ENCODE measurements at regions not wholly inside any gene's neighbourhood (a gene's known extent, or its start where the extent isn't known, plus 50 kb on each side); places are given as distances from the start of the nearest gene placed in this dataset.

GRCh38 chr17:34511931-34512330 is 67.5 kb upstream of the TMEM132E start:
- Histone ChIP-seq H3K36me3 (ENCODE audit: control insufficient read depth in 2 of 2, insufficient read depth in 1 of 2, low read length in 2 of 2) (no peaks in the 10 kb centered on the region), H3K27ac (ENCODE audit: extremely low read depth, low read depth, low read length) (no peak overlapping the region), H3K4me3 (ENCODE audit: low read depth, low read length) (no peak overlapping the region), H3K9me3 (ENCODE audit: control insufficient read depth, insufficient read depth, low read depth, low read length) (no peaks in the 10 kb centered on the region), H3K4me1 (ENCODE audit: control insufficient read depth, insufficient read depth, low read length) (no peaks in the 10 kb centered on the region)
- TF ChIP-seq ZNF623 (tag by site-specific recombination; IDR thresholded peaks at IDR 0.05): no peak
- TF ChIP-seq ZNF521 (tag by site-specific recombination; IDR thresholded peaks at IDR 0.05): no peak
- TF ChIP-seq ZNF561 (tag by site-specific recombination; IDR thresholded peaks at IDR 0.05; ENCODE audit: borderline replicate concordance): no peak
- no peak for TF ChIP-seq ZNF558 (tag by site-specific recombination; IDR thresholded peaks at IDR 0.05)
- TF ChIP-seq ZNF404 (tag by site-specific recombination; IDR thresholded peaks at IDR 0.05): no peak
- no peak for TF ChIP-seq KLF9 (tag by site-specific recombination; IDR thresholded peaks at IDR 0.05; ENCODE audit: low read depth)
- ChIA-PET POLR2A (no interaction called here), CTCF (interaction anchor here (0.8 kb wide), 1 partner anchor 31 kb away, joined by 3 read pairs; no protein-coding TSS in a partner anchor)

- CTCF ChIA-PET: interaction anchor here (0.6 kb wide), 1 partner anchor 46 kb away, joined by 4 read pairs; no protein-coding TSS in a partner anchor
- no peak overlapping the region for H3K27ac ChIP-seq (ENCODE audit: extremely low read depth, low read depth, low read length)
- no peaks in the 10 kb centered on the region for H3K4me1 ChIP-seq (ENCODE audit: control insufficient read depth, insufficient read depth, low read length)
- H3K36me3 ChIP-seq (ENCODE audit: control insufficient read depth in 2 of 2, insufficient read depth in 1 of 2, low read length in 2 of 2): no peaks in the 10 kb centered on the region
- H3K9me3 ChIP-seq (ENCODE audit: control insufficient read depth, insufficient read depth, low read depth, low read length): no peaks in the 10 kb centered on the region
- TF ChIP-seq ZNF830 (tag by site-specific recombination; IDR thresholded peaks at IDR 0.05; ENCODE audit: low read depth): no peak
- no peak for TF ChIP-seq ZNF10 (tag by site-specific recombination; IDR thresholded peaks at IDR 0.05)
- no peak for TF ChIP-seq ZNF513 (tag by site-specific recombination; IDR thresholded peaks at IDR 0.05)
- TF ChIP-seq ZNF701 (tag by site-specific recombination; IDR thresholded peaks at IDR 0.05): no peak
- TF ChIP-seq ZNF530 (tag by site-specific recombination; IDR thresholded peaks at IDR 0.05; ENCODE audit: low read depth): no peak
- no peak for TF ChIP-seq MEIS1 (CRISPR knock-in tag; IDR thresholded peaks at IDR 0.05; ENCODE audit: borderline replicate concordance)
- no peak for TF ChIP-seq BCL6B (tag by site-specific recombination; IDR thresholded peaks at IDR 0.05)
- H3K4me3 ChIP-seq (ENCODE audit: low read depth, low read length): no peak overlapping the region
- POLR2A ChIA-PET: no interaction called here
These were observed 68.1 kb upstream of the TMEM132E start for GRCh38 chr17:34511265-34511664.

- POLR2A ChIA-PET: no interaction called here
- Histone ChIP-seq H3K36me3 (ENCODE audit: control insufficient read depth in 2 of 2, insufficient read depth in 1 of 2, low read length in 2 of 2) (no peaks in the 10 kb centered on the region), H3K4me1 (ENCODE audit: control insufficient read depth, insufficient read depth, low read length) (no peaks in the 10 kb centered on the region), H3K27ac (ENCODE audit: extremely low read depth, low read depth, low read length) (no peak overlapping the region), H3K4me3 (ENCODE audit: low read depth, low read length) (no peak overlapping the region), H3K9me3 (ENCODE audit: control insufficient read depth, insufficient read depth, low read depth, low read length) (no peaks in the 10 kb centered on the region)
- CTCF ChIA-PET: interaction anchor here (0.6 to 1.6 kb wide), 3 partner anchors 12 to 85 kb away, joined by 3 to 4 read pairs (median 4); no protein-coding TSS in a partner anchor
- no peak for TF ChIP-seq ZBTB20 (tag by site-specific recombination; IDR thresholded peaks at IDR 0.05)
- TF ChIP-seq ZNF133 (tag by site-specific recombination; IDR thresholded peaks at IDR 0.05): no peak
- TF ChIP-seq ZSCAN5A (tag by site-specific recombination; IDR thresholded peaks at IDR 0.05): no peak
- no peak for TF ChIP-seq ZNF202 (tag by site-specific recombination; IDR thresholded peaks at IDR 0.05; ENCODE audit: borderline replicate concordance)
- TF ChIP-seq ZNF184 (tag by site-specific recombination; IDR thresholded peaks at IDR 0.05): no peak
- no peak for TF ChIP-seq BCL11A (tag by site-specific recombination; IDR thresholded peaks at IDR 0.05; ENCODE audit: low read depth)
- no peak for TF ChIP-seq ZBTB21 (tag by site-specific recombination; IDR thresholded peaks at IDR 0.05)
- TF ChIP-seq ZNF292 (tag by site-specific recombination; IDR thresholded peaks at IDR 0.05; ENCODE audit: borderline replicate concordance, low read depth): no peak
- TF ChIP-seq YY1 (tag by site-specific recombination; IDR thresholded peaks at IDR 0.05): no peak
- no peak for TF ChIP-seq SP3 (tag by site-specific recombination; IDR thresholded peaks at IDR 0.05)
These were observed 74.4 kb upstream of the TMEM132E start for GRCh38 chr17:34504814-34505484.

All from HEK293 (cell line).